Neuronal stem cell (in vitro differentiated cells): ENCODE measurements at regions not wholly inside any gene's neighbourhood (a gene's known extent, or its start where the extent isn't known, plus 50 kb on each side); places are given as distances from the start of the nearest gene placed in this dataset.
"Not testable (repeated sequence)": the region's sequence is repeated elsewhere in the genome, so short reads cannot be mapped to it uniquely, and the experiment has no call there.

Experiments used
- DNase-seq: peaks from one replicate; pipeline ENCODE4 v3.0.0-alpha.2; 2013; ENCODE audit warnings: low spot score
- H2AFZ ChIP-seq: one replicate; pipeline ENCODE4 v1.6.1; 2013; ENCODE audit warnings: mild to moderate bottlenecking, low read length, inconsistent platforms
- H2AK5ac ChIP-seq: 2 replicates; pipeline ENCODE4 v1.6.1; 2013; ENCODE audit warnings: low read depth, mild to moderate bottlenecking, inconsistent platforms, low read length, moderate library complexity, mixed read lengths
- H2BK120ac ChIP-seq: 2 replicates; pipeline ENCODE4 v1.6.1; 2013; ENCODE audit warnings: low read depth, mild to moderate bottlenecking, inconsistent platforms, low read length, moderate library complexity, mixed read lengths
- H2BK12ac ChIP-seq: one replicate; pipeline ENCODE4 v1.6.1; 2013; ENCODE audit warnings: low read length, inconsistent platforms
- H2BK15ac ChIP-seq: 2 replicates; pipeline ENCODE4 v1.6.1; 2013; ENCODE audit warnings: mild to moderate bottlenecking, low read length, inconsistent platforms, mixed read lengths
- H2BK5ac ChIP-seq: one replicate; pipeline ENCODE4 v1.6.1; 2013; ENCODE audit warnings: inconsistent platforms, mild to moderate bottlenecking, low read length, moderate library complexity
- H3K14ac ChIP-seq: one replicate; pipeline ENCODE4 v1.6.1; 2013; ENCODE audit warnings: low read length, inconsistent platforms
- H3K18ac ChIP-seq: 2 replicates; pipeline ENCODE4 v1.6.1; 2013; ENCODE audit warnings: low read length, inconsistent platforms
- H3K23ac ChIP-seq: 2 replicates; pipeline ENCODE4 v1.6.1; 2013; ENCODE audit warnings: low read depth, mild to moderate bottlenecking, mixed read lengths, low read length, inconsistent platforms; ENCODE audit not compliant: poor library complexity
- H3K27ac ChIP-seq: replicated peaks from 3 replicates; pipeline ENCODE4 v1.5.1; 2013; ENCODE audit warnings: low read length, inconsistent platforms
- H3K27me3 ChIP-seq, 3 experiments: 2 replicates each; pipeline ENCODE4 v1.6.1; 2013; ENCODE audit warnings: low read length in 3 of 3, mild to moderate bottlenecking in 2 of 3, inconsistent platforms in 1 of 3, low read depth in 1 of 3, mixed read lengths in 1 of 3, moderate library complexity in 1 of 3; ENCODE audit not compliant: control insufficient read depth in 3 of 3, insufficient read depth in 3 of 3
- H3K36me3 ChIP-seq, 2 donors: replicated peaks in 1 of 2; 2 replicates each; pipeline ENCODE4 v1.6.1; 2013; ENCODE audit warnings: low read length in 2 of 2; ENCODE audit not compliant: control insufficient read depth in 2 of 2, insufficient read depth in 2 of 2
- H3K4ac ChIP-seq: 2 replicates; pipeline ENCODE4 v1.6.1; 2013; ENCODE audit warnings: inconsistent platforms, mild to moderate bottlenecking, low read length, moderate library complexity
- H3K4me1 ChIP-seq, 2 donors: 1 replicate in 1 of 2; 2 replicates in 1 of 2; pipeline ENCODE4 v1.6.1; 2013; ENCODE audit warnings: low read length in 2 of 2, low read depth in 1 of 2; ENCODE audit not compliant: control insufficient read depth in 2 of 2, insufficient read depth in 1 of 2
- H3K4me2 ChIP-seq: one replicate; pipeline ENCODE4 v1.6.1; 2013; ENCODE audit warnings: mild to moderate bottlenecking, low read length, inconsistent platforms; ENCODE audit not compliant: insufficient read depth, poor library complexity, severe bottlenecking
- H3K4me3 ChIP-seq, 2 donors: 2 replicates each; pipeline ENCODE4 v1.5.1; 2013; ENCODE audit warnings: low read length in 2 of 2, mild to moderate bottlenecking in 2 of 2, inconsistent platforms in 1 of 2, moderate library complexity in 1 of 2
- H3K79me1 ChIP-seq: one replicate; pipeline ENCODE4 v1.6.1; 2013; ENCODE audit warnings: low read depth, mild to moderate bottlenecking, inconsistent platforms, low read length, moderate library complexity
- H3K9ac ChIP-seq: one replicate; pipeline ENCODE4 v1.6.1; 2013; ENCODE audit warnings: mild to moderate bottlenecking, low read depth, low read length, inconsistent platforms; ENCODE audit not compliant: poor library complexity
- H3K9me3 ChIP-seq, 2 donors: replicated peaks in 1 of 2; 2 replicates each; pipeline versions ENCODE3 to v1.6.1; 2013; ENCODE audit warnings: low read length in 2 of 2, mild to moderate bottlenecking in 2 of 2, inconsistent platforms in 1 of 2, low read depth in 1 of 2, mixed read lengths in 1 of 2, moderate library complexity in 1 of 2; ENCODE audit not compliant: control insufficient read depth in 2 of 2, insufficient read depth in 1 of 2
- H4K8ac ChIP-seq: one replicate; pipeline ENCODE4 v1.6.1; 2013; ENCODE audit warnings: low read depth, mild to moderate bottlenecking, inconsistent platforms, low read length, moderate library complexity
- H4K91ac ChIP-seq: one replicate; pipeline ENCODE4 v1.6.1; 2013; ENCODE audit warnings: low read length, low read depth, mild to moderate bottlenecking, inconsistent platforms; ENCODE audit not compliant: poor library complexity
- WGBS, 2 donors: extraction: QIAGEN DNeasy Blood & Tissue Kit; methylation state at CpG; one replicate each; pipeline ENCODE4 v1.1.7; 2013; ENCODE audit warnings: missing lambda C conversion rate in 2 of 2, mixed read lengths in 1 of 2; ENCODE audit not compliant: insufficient read length in 2 of 2, insufficient replicate concordance in 1 of 2; ENCODE audit errors: extremely low coverage in 2 of 2; 5-methylcytosine and 5-hydroxymethylcytosine counted together

- not testable (repeated sequence) for H3K36me3 ChIP-seq, H3K27ac ChIP-seq, H2BK12ac ChIP-seq, H2BK15ac ChIP-seq, H2AFZ ChIP-seq, H3K4me1 ChIP-seq, H2AK5ac ChIP-seq, H3K23ac ChIP-seq, H3K4me3 ChIP-seq, H2BK120ac ChIP-seq, H3K9me3 ChIP-seq, H2BK5ac ChIP-seq, DNase-seq, H3K18ac ChIP-seq, H3K79me1 ChIP-seq, H4K8ac ChIP-seq, H3K27me3 ChIP-seq, H3K9ac ChIP-seq, H3K4ac ChIP-seq, H4K91ac ChIP-seq, H3K14ac ChIP-seq, H3K4me2 ChIP-seq
- no CpG with 5 or more reads among the region's 2 CpGs for WGBS, 2 donors
These were observed 113.4 kb upstream of the HEY2 start for GRCh38 chr6:125636011-125636410.

GRCh38 chr6:125636671-125637070 lies 112.8 kb upstream of the HEY2 start:
- Histone ChIP-seq H2BK15ac (no peak overlapping the region), H3K4me3 (no peak overlapping the region), H3K18ac (no peak overlapping the region), H2BK5ac (no peak overlapping the region), H3K4me1 (peaks cover 0 to 2% of the 10 kb centered on the region in 2 donors), H2BK120ac (no peak overlapping the region), H3K23ac (no peak overlapping the region), H4K8ac (no peak overlapping the region), H3K79me1 (no peaks in the 10 kb centered on the region), H4K91ac (no peak overlapping the region), H3K27ac (no peak overlapping the region), H3K4me2 (no peak overlapping the region), H2BK12ac (no peak overlapping the region), H3K9me3 (no peaks in the 10 kb centered on the region), H2AFZ (no peak overlapping the region), H3K14ac (no peak overlapping the region), H3K4ac (no peak overlapping the region), H3K9ac (no peak overlapping the region), H3K36me3 (no peaks in the 10 kb centered on the region), H2AK5ac (no peak overlapping the region), H3K27me3 (no peaks in the 10 kb centered on the region)
- DNase-seq: no peak
- WGBS, 2 donors: no CpG with 5 or more reads among the region's 1 CpG

DNA sequence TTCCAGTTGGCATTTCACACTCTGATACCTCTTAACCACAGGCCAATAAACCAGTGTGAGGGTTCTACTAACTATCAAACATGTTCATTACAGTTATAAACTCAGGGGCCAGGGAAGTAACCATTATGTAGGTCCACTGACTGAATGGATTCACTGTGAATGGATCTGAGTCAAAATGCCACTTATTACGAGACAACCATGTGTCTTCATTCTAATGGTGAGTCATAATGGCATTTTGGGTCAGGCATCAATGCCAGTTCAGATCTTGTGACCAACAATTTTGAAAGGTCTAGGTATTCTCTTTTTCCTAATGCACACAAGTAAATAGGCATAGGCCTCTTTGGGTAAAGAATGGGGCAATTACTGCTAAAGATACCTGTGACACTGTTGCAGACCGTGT lies 112.2 kb upstream of the HEY2 start:
- H2BK12ac ChIP-seq: no peak overlapping the region
- no peak overlapping the region for H3K4me3 ChIP-seq
- H2BK5ac ChIP-seq: no peak overlapping the region
- H3K79me1 ChIP-seq: no peaks in the 10 kb centered on the region
- H3K4me1 ChIP-seq: peaks cover 0 to 2% of the 10 kb centered on the region in 2 donors
- H2BK120ac ChIP-seq: no peak overlapping the region
- DNase-seq: no peak
- no peaks in the 10 kb centered on the region for H3K36me3 ChIP-seq
- H3K4me2 ChIP-seq: no peak overlapping the region
- no peak overlapping the region for H3K23ac ChIP-seq
- no peak overlapping the region for H2BK15ac ChIP-seq
- H3K27me3 ChIP-seq: no peaks in the 10 kb centered on the region
- no peak overlapping the region for H4K8ac ChIP-seq
- no peak overlapping the region for H4K91ac ChIP-seq
- no peak overlapping the region for H3K27ac ChIP-seq
- no peak overlapping the region for H3K18ac ChIP-seq
- H3K14ac ChIP-seq: no peak overlapping the region
- WGBS, 2 donors: no CpG with 5 or more reads among the region's 2 CpGs
- H2AK5ac ChIP-seq: no peak overlapping the region
- no peak overlapping the region for H3K9ac ChIP-seq
- H3K9me3 ChIP-seq: no peaks in the 10 kb centered on the region
- H3K4ac ChIP-seq: no peak overlapping the region
- no peak overlapping the region for H2AFZ ChIP-seq

DNA sequence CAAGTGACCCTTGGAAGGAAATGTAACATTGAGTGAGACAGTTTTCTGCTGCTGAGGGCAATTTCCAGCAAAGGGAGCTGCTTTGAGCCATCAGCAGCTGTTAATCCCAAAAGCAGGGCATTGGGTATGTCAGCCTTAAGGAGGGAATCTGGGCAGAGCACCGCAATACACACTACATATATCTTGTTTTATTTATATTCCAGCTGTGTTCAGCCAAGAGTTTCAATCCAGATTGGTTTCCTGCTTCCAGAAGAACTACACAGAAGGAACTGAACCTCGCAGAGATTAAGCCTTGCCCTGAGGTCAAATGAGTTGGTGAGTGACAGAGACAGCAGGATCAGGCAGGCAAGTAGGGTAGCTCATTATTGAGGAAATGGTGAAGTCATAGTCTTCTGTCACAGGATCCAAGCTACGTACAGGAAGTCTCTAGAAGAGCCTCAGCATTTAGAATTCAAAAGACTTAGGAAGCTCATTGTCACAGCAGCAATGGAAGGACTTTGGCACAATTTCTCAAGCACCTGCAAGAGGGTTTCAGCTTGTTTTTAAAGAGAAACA lies 109.9 kb upstream of the HEY2 start:
- Histone ChIP-seq H3K23ac (no peak overlapping the region), H4K91ac (no peak overlapping the region), H3K9me3 (no peaks in the 10 kb centered on the region), H2BK15ac (no peak overlapping the region), H3K4me3 (no peak overlapping the region), H4K8ac (no peak overlapping the region), H3K36me3 (no peaks in the 10 kb centered on the region), H2BK5ac (no peak overlapping the region), H3K27ac (no peak overlapping the region), H3K14ac (no peak overlapping the region), H3K79me1 (no peaks in the 10 kb centered on the region), H3K4ac (no peak overlapping the region), H2BK12ac (no peak overlapping the region), H3K9ac (no peak overlapping the region), H3K4me2 (no peak overlapping the region), H3K27me3 (no peaks in the 10 kb centered on the region), H3K18ac (no peak overlapping the region), H2AFZ (no peak overlapping the region), H3K4me1 (peaks cover 0 to 2% of the 10 kb centered on the region in 2 donors), H2BK120ac (no peak overlapping the region), H2AK5ac (no peak overlapping the region)
- WGBS, 2 donors: no CpG with 5 or more reads among the region's 3 CpGs
- DNase-seq: no peak
